MV-4-11 (cell line): ENCODE measurements at regions not wholly inside any gene's neighbourhood (a gene's known extent, or its start where the extent isn't known, plus 50 kb on each side); places are given as distances from the start of the nearest gene placed in this dataset.

Experiments used
- DNase-seq: peaks from one replicate; lab custom pipeline; 2025; lab: John Stamatoyannopoulos, UW

GRCh38 chr1:109826446-109826845, 62.7 kb upstream of the EPS8L3 start:
- no peak for DNase-seq

DNA sequence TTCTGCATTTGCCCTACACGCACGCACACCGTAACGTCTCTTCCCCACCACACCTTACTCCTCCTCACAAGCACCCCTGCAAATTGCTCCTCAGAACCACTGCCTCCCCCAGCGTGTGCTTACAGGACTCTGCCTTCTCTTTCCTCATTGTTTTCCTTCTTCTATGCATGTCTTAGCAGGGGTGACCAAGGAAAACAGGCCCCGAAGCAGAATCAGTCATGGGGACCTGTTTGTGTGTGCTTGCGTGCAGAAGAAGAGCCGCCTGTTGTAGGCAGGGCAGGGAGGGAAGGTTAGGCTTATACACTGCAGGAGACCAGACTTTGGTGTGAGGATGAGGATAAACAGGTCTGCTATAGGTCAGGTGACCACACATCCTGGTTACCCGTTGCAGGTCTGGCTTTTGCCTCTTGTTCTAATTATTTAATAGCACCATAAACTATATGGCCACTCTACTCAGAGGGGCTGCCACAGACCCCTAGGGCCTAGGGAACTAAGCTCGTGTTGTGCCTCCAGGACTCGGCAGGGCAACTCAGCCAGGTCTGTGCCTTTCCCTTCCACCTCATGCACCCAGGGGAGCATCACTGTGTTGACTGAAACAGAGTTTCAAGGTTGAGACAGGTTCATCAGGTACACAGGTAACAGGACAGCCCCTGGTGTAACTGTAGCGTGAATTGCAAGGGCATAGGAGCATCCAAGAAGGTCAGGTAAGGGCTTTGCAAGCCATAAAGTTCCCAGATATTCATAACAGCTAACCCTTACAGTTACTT, 60.8 kb upstream of the EPS8L3 start:
- DNase-seq = no peak

DNA sequence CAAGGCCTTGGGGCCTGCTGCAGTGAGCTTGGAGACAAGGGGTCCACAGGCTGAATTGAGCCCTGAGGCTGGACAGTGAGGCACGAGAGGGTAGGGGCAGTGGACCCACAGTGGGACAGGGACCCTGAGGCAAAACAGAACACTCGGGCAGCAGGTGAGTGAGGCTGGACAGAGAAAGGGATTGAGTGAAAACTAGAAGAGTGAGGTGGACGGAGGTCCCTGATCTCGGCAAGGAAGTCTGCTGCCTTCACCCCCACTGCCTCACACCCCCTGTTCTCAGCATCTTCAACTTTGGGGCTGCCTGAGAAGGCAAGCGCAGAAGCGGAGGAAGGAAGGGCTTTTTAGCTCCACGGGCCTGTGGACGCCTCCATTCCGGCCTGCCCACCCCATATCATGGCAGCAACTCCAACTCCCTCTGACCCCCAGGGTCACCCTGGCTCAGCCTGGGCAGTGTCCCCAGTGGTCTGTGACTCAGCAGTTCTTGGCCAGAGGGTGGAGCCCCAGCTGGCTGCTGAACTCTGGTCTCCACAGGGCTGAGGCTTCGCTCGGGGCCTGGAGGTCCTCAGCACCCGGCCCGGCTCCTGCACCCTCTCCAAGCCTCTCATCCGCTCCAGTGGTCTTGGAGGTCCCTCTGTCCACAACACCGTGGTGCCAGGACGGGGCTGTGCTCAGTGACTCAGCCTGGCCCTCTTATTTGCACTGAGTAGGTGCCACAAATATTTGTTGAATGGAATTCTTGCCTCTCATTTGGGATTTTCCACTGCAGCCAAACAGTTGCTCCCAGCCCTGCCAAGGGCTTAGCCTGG, 60.0 kb upstream of the EPS8L3 start:
- no peak for DNase-seq

GRCh38 chr1:109822749-109823542, 59.2 kb upstream of the EPS8L3 start:
- DNase-seq = no peak

GRCh38 chr1:109821831-109822745, 58.4 kb upstream of the EPS8L3 start:
- peak; percentile 77 for DNase-seq

- peak; percentile 97 for DNase-seq
Measured at GRCh38 chr1:109821221-109821669, 57.5 kb upstream of the EPS8L3 start.

- no peak for DNase-seq
Measured at GRCh38 chr1:109819906-109820305, 56.2 kb upstream of the EPS8L3 start.

DNA sequence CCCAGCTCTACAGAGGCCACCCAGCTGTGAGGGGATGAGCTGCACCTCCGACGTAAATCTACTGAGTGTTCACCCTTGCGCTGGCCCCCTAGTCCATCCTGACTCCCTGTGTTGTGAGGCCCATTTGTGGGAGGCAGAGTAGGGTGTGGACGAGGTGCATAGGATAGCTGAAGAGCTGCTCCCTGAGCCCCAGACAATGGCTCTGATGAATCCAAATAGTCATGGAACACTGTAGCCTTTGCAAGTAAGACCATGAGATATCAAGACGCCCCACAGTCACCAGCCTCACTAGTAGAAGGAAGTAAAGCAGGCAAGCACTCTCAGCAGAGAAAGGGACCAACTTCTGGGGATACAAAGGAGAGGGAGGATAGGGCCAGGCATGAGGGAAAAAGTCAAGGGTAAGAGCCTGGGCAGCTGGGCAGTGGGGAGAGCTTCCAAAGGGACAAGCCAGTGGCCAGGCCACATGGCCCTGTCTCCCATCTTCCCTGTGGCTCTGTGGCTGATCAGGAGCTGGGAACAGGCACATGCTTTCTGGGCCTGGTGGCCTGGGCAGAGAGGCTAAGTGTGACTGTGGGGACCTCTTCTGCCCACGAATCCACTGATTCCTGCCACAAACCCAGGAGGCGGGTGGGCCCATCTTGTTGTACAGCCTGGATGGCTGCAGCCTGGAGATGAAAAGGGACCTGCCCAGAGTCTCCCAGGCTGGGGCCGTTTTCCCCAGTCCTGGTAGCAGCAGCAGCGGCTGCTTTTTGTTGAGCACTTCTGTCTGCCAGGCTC, 55.5 kb upstream of the EPS8L3 start:
- no peak for DNase-seq

GRCh38 chr1:109818271-109818987, 54.7 kb upstream of the EPS8L3 start:
- no peak for DNase-seq

DNA sequence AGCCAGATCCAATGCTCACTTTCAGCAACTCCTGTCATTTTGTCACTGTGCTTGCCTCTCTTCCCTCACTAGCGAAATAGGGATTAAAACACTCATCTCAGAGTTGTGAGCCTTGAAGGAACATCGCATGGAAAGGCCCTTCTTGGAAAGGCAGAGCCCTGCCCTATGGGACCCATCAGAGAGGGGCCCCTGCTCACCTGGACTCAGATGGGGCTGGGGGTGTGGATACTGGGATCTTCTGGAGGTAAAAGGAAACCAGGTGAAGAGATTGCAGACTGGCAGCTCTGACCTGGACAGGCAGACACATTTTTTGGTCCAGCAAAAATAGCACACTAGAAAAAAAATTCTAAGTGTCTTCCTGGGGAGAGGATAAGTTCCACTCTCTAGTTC, 54.2 kb upstream of the EPS8L3 start:
- DNase-seq = no peak

DNA sequence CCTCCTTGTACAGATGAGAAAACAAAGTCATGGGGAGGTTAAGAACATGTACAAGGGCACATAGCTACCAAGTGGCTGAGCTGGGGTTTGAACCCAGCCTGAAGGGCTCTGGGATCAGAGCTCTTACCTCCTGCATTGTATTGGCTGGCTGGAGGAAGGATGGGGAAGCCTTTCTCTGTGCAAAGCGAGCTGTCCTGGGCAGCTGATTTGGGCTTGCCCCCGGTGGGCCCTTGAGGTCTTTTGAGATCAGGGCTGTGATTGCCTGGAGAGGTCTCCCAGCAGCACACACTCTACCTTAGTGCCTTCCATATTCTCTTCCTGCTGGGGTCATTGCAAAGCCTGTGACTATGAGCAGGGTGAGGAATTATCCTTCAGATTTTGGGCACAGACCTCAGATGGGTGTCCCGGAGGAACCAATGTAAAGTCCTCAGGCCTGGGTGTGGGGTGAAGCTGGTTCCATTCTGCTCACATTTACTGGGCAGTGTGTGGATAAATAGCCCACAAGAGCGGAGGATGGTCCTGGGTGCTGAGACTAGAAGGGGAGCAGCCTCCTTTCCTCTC, 53.3 kb upstream of the EPS8L3 start:
- DNase-seq = no peak

DNA sequence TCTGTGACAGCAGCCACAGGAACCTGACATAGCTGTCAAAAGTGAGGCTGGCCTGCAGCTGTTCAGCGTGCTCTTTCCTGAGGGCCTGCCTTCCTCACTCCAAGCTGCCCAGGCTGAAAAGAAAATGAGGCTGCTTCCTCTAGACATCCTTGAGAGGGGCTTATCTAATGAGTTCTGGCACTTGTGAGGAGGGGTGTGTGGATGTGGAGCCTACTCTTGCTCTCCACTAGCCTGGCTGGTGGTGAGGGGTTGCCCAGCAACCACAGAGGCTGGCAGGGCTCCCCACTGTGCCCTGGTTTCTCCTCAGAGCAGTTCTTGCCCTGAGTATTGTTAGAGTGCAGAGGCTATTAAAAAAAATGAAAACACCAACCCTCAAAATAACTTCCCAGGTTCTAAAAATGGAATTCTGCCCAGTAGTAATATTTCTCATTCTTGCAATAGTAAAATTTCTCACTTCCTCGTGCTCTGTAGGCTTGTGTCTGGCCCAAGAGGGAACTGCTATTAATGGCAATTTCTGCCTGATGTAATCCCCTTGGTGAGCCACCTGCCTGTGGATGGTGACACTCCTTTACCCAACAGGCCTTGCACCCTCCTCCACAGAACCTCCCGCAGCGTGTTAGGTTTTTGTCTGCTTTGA, 52.6 kb upstream of the EPS8L3 start:
- peak; percentile 99 for DNase-seq

DNA sequence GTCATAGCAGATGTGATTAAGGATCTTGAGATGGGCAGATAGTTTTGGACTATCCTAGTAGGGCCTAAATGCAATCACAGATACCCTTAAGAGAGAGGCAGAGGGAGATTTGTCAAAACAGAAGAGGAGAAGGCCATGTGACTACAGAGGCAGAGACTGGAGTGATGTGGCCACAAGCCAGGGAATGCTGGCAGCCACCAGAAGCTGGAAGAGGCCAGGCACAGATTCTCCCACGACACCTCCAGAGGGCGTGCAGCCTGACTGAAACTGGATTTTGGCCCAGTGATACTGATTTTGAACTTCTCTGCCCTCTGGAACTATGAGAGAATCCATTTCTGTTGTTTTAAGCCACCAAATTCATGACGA, 52.1 kb upstream of the EPS8L3 start:
- no peak for DNase-seq

- DNase-seq = peak; percentile 56
Measured at GRCh38 chr1:109814993-109815786, 51.5 kb upstream of the EPS8L3 start.

DNA sequence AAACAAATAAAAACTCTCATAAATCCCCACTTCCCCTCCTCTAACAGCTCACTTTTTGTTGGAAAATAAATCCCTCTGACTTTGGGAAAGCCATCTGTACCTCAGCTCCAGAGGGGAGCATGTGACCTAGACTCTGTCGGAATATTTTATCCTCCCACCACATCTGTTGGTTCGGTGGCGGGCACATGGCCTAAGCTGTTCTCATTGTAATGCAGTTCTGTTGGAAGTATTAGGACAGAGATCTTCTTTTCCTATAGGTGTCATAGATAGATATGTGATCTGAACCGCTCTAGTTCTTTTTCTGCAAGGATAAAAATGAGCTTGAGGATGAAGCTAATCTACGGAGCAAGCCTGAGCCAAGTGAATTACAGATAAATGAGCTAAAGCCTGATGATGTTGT, 50.5 kb upstream of the EPS8L3 start:
- no peak for DNase-seq
